Esophagus squamous epithelium (tissue), 5 donors: ENCODE measurements at regions not wholly inside any gene's neighbourhood (a gene's known extent, or its start where the extent isn't known, plus 50 kb on each side); places are given as distances from the start of the nearest gene placed in this dataset.

Source experiments
- DNase-seq: peaks from one replicate; lab custom pipeline; 2025; lab: John Stamatoyannopoulos, UW
- H3K27ac ChIP-seq, 4 donors: fragments of 200-600 bp; sonication (generic); one replicate each; pipeline ENCODE4 v1.5.1; 2016 to 2019; ENCODE audit warnings: mild to moderate bottlenecking in 1 of 4
- H3K27me3 ChIP-seq, 4 donors: fragments of 200-600 bp; sonication (generic); 1 replicate in 3 of 4; 2 replicates in 1 of 4; pipeline versions ENCODE4 v1.5.1 to v1.6.0; 2017 to 2021; ENCODE audit warnings: antibody characterized with exemption in 1 of 4
- H3K36me3 ChIP-seq, 3 donors: fragments of 200-600 bp; sonication (generic); one replicate each; pipeline ENCODE4 v1.5.1; 2016 to 2019
- H3K4me1 ChIP-seq, 3 donors: fragments of 200-600 bp; sonication (generic); one replicate each; pipeline ENCODE4 v1.5.1; 2017 to 2019
- H3K4me3 ChIP-seq, 4 donors: fragments of 200-600 bp; sonication (generic); 1 replicate in 3 of 4; 2 replicates in 1 of 4; pipeline ENCODE4 v1.5.1; 2016 to 2019; ENCODE audit warnings: mild to moderate bottlenecking in 2 of 4, moderate library complexity in 1 of 4
- H3K9me3 ChIP-seq, 3 donors: fragments of 200-600 bp; sonication (generic); one replicate each; pipeline ENCODE4 v1.5.1; 2016 to 2019
- POLR2A ChIP-seq, 4 donors: fragments of 450-650 bp; IDR thresholded peaks; one replicate each; pipeline ENCODE4 v1.6.1; 2017; ENCODE audit warnings: antibody characterized with exemption in 4 of 4, mild to moderate bottlenecking in 4 of 4, moderate library complexity in 3 of 4
- WGBS, 2 donors: methylation state at CpG; one replicate each; pipeline ENCODE4 v1.1.5; 2018; 5-methylcytosine and 5-hydroxymethylcytosine counted together
- intact Hi-C: fragments of 100-400 bp; cut with DNase I; formaldehyde crosslinking; loops from one replicate; pipeline ENCODE4 v1.15.0; 2022
- TF ChIP-seq, protein P1 (sequence below), 6 experiments: fragments of 450-650 bp in 4 of 6; fragments of 200-600 bp in 2 of 6; sonication (generic) in 2 of 6; IDR thresholded peaks; one replicate each; pipeline ENCODE4 v1.5.1; 2016 to 2019; ENCODE audit warnings: antibody characterized with exemption in 6 of 6, mild to moderate bottlenecking in 4 of 6, moderate library complexity in 4 of 6
- donor health status: DM: yes; HTN: yes; CAD: no.

DNA sequence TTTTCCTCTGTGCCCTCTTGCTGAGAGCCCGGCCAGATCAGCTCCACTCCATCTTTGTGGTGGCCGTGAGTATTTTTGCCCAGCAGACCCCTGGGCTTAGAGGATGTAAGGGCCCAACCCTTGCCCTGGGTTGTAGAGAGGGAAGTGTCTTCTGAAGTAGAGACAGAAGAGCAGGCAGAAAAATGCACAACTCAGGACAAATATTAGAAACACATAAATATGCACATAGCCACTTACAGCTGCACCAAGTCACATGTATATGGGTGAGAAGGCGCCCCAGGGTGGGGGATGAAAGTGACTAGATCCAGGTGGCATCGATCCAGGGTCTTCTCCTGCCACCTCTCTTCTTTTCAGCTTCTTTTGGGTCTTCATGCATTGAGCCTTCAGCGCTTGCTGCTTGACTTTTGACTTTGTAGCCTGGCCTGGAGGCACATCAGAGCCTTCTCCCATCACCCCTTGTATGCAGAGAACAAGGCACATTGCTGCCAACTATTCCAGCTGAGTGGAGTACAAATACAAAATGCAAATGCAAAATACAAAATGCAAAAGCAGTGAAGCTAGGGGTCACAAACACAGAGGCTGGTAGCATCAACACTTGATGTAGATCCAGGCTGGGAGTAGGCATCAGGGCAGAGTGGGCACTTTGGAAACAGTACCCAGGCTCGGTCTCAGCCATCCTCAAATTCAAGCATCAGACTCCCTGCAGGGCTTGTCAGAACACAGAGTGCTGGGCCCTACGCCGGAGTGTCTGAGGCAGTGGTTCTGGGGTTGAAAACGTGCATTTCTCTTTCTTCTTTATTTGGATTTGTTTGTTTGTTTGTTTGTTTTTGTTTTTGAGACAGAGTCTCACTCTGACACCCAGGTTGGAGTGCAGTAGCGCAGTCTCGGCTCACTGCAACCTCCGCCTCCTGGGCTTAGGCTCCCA is 133.0 kb downstream of the ASB7 start:
- no peaks in the 10 kb centered on the region for H3K36me3 ChIP-seq
- H3K4me3 ChIP-seq: no peak overlapping the region
- peaks cover 0 to 14% (median 6%) of the 10 kb centered on the region in 3 donors for H3K4me1 ChIP-seq
- TF ChIP-seq, protein P1, sequence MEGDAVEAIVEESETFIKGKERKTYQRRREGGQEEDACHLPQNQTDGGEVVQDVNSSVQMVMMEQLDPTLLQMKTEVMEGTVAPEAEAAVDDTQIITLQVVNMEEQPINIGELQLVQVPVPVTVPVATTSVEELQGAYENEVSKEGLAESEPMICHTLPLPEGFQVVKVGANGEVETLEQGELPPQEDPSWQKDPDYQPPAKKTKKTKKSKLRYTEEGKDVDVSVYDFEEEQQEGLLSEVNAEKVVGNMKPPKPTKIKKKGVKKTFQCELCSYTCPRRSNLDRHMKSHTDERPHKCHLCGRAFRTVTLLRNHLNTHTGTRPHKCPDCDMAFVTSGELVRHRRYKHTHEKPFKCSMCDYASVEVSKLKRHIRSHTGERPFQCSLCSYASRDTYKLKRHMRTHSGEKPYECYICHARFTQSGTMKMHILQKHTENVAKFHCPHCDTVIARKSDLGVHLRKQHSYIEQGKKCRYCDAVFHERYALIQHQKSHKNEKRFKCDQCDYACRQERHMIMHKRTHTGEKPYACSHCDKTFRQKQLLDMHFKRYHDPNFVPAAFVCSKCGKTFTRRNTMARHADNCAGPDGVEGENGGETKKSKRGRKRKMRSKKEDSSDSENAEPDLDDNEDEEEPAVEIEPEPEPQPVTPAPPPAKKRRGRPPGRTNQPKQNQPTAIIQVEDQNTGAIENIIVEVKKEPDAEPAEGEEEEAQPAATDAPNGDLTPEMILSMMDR (IDR thresholded peaks at IDR 0.05): no peak
- TF ChIP-seq POLR2A (IDR thresholded peaks at IDR 0.05): no peak
- H3K27me3 ChIP-seq: no peaks in the 10 kb centered on the region
- intact Hi-C loops: no loop called here
- WGBS, 2 donors: 80 to 94% methylated on average over 9 to 10 of the region's 12 CpGs
- no peak overlapping the region for H3K27ac ChIP-seq
- no peak for DNase-seq
- no peaks in the 10 kb centered on the region for H3K9me3 ChIP-seq

- no peaks in the 10 kb centered on the region for H3K27me3 ChIP-seq
- H3K4me1 ChIP-seq: peaks cover 0 to 14% (median 6%) of the 10 kb centered on the region in 3 donors
- no peaks in the 10 kb centered on the region for H3K9me3 ChIP-seq
- no peak for TF ChIP-seq POLR2A (IDR thresholded peaks at IDR 0.05)
- TF ChIP-seq, protein P1 (IDR thresholded peaks at IDR 0.05): no peak
- intact Hi-C loops: no loop called here
- no peak for DNase-seq
- no peak overlapping the region for H3K27ac ChIP-seq
- no peaks in the 10 kb centered on the region for H3K36me3 ChIP-seq
- WGBS, 2 donors: 94 to 95% methylated on average over 9 to 10 of the region's 12 CpGs
- no peak overlapping the region for H3K4me3 ChIP-seq
These were observed 134.8 kb downstream of the ASB7 start for GRCh38 chr15:100737214-100737613.

DNA sequence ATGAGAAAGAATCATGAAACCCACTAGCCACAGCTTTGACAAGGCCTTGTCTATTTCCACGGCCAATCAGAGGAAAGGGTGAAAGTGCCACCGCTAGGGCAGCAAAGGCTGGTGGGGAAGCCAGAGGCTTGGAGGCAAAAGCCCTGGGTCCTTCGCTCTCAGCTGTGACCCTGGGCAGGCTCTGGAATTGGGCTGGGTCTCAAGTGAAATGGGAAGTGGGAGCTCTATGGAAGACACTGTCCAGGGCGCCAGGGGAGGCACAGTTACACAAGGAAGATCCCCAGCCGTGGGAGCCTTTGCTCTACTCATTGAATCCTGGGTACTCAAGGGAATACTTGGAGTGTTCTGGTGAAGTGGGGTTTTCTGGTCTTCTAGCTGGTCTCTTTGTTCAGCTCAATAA is 136.2 kb downstream of the ASB7 start:
- TF ChIP-seq POLR2A (IDR thresholded peaks at IDR 0.05): no peak
- TF ChIP-seq, protein P1 (IDR thresholded peaks at IDR 0.05): no peak
- H3K9me3 ChIP-seq: no peaks in the 10 kb centered on the region
- intact Hi-C loops: no loop called here
- H3K27me3 ChIP-seq: no peaks in the 10 kb centered on the region
- no peak for DNase-seq
- H3K4me1 ChIP-seq: peaks cover 0 to under 1% (median 0%) of the 10 kb centered on the region in 3 donors
- H3K27ac ChIP-seq: no peak overlapping the region
- no peaks in the 10 kb centered on the region for H3K36me3 ChIP-seq
- 86 to 92% methylated on average over 4 to 5 of the region's 5 CpGs for WGBS, 2 donors
- H3K4me3 ChIP-seq: no peak overlapping the region

DNA sequence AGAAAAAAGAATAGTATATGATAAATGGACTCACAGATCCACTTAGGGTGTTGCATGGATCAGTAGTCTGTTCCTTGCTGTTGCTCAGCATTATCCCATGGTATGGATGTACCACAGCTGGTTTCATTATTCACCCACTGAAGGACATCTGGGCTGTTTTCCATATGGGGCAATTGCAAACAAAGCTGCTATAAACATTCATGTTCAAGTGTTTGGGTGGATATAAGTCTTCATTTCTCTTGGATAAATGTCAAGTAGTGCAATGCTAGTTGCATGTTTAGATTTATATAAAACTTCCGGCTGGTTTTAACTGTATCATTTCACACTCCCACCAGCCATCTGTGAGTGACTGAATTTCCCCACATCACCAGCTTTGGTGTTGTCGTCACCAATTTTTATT is 137.7 kb downstream of the ASB7 start:
- Histone ChIP-seq H3K36me3 (no peaks in the 10 kb centered on the region), H3K4me3 (no peak overlapping the region), H3K4me1 (no peaks in the 10 kb centered on the region), H3K27me3 (no peaks in the 10 kb centered on the region), H3K27ac (no peak overlapping the region), H3K9me3 (no peaks in the 10 kb centered on the region)
- 59 to 81% methylated on average over 2 of the region's 2 CpGs for WGBS, 2 donors
- DNase-seq: no peak
- intact Hi-C loops: no loop called here
- TF ChIP-seq, protein P1 (IDR thresholded peaks at IDR 0.05): no peak
- TF ChIP-seq POLR2A (IDR thresholded peaks at IDR 0.05): no peak

DNA sequence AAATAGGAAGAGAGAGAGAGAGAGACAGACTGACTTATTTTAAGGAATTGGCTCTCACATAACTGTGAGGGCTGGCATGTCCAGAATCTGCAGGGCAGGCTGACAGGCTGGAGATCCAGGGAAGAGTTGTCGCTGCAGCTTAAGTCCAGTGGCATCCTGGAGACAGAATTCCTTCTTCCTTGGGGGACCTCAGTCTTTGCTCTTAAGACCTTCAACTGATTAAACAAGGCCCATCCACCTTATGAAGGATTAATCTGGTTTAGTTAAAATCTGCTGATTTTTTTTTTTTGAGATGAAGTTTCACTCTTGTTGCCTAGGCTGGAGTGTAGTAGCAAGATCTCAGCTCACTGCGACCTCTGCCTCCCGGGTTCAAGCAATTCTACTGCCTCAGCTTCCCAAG is 128.0 kb upstream of the ALDH1A3 start:
- intact Hi-C loops: no loop called here
- Histone ChIP-seq H3K4me1 (no peaks in the 10 kb centered on the region), H3K27ac (no peak overlapping the region), H3K27me3 (no peaks in the 10 kb centered on the region), H3K4me3 (no peak overlapping the region), H3K36me3 (no peaks in the 10 kb centered on the region), H3K9me3 (no peaks in the 10 kb centered on the region)
- DNase-seq: no peak
- no peak for TF ChIP-seq POLR2A (IDR thresholded peaks at IDR 0.05)
- 91 to 92% methylated on average over 3 of the region's 3 CpGs for WGBS, 2 donors
